CD4-positive, CD25-positive, alpha-beta regulatory T cell (primary cell): ENCODE measurements at regions not wholly inside any gene's neighbourhood (a gene's known extent, or its start where the extent isn't known, plus 50 kb on each side); places are given as distances from the start of the nearest gene placed in this dataset.

ENCODE experiments used
- ATAC-seq, 2 donors: fragments of 150-1000 bp; cut with Tn5 transposase; one replicate each; pipeline ENCODE4 v1.10.0; 2021; ENCODE audit warnings: low read depth in 2 of 2, moderate number of reproducible peaks in 2 of 2, moderate library complexity in 1 of 2
- DNase-seq, 3 donors: peaks; one replicate each; pipeline versions ENCODE4 v3.0.0 to v3.0.0-alpha.2; 2012 to 2022; ENCODE audit warnings: mixed read lengths in 1 of 3
- H3K27ac ChIP-seq: one replicate; pipeline ENCODE4 v1.7.0; 2013; ENCODE audit warnings: mild to moderate bottlenecking, low read length; ENCODE audit not compliant: insufficient read depth, poor library complexity, severe bottlenecking
- H3K27me3 ChIP-seq: one replicate; pipeline ENCODE4 v1.7.0; 2013; ENCODE audit warnings: low read length; ENCODE audit not compliant: control insufficient read depth, insufficient read depth
- H3K36me3 ChIP-seq: one replicate; pipeline ENCODE4 v1.7.0; 2013; ENCODE audit warnings: mild to moderate bottlenecking, low read length, moderate library complexity; ENCODE audit not compliant: control insufficient read depth, insufficient read depth
- H3K4me1 ChIP-seq: 2 replicates; pipeline ENCODE4 v1.7.0; 2013; ENCODE audit warnings: mild to moderate bottlenecking, low read length; ENCODE audit not compliant: insufficient read depth, control insufficient read depth, poor library complexity, severe bottlenecking
- H3K4me3 ChIP-seq: one replicate; pipeline ENCODE4 v1.7.0; 2013; ENCODE audit warnings: low read depth, mild to moderate bottlenecking, low read length, moderate library complexity
- H3K9me3 ChIP-seq, 2 experiments: 1 replicate in 1 of 2; 2 replicates in 1 of 2; pipeline ENCODE4 v1.7.0; 2013; ENCODE audit warnings: low read length in 2 of 2, mild to moderate bottlenecking in 1 of 2, moderate library complexity in 1 of 2; ENCODE audit not compliant: control insufficient read depth in 2 of 2
- H3K27ac Mint-ChIP-seq, 3 donors: one replicate each; pipeline ENCODE4 v1.8.0; 2020 to 2022; ENCODE audit warnings: mild to moderate bottlenecking in 3 of 3, mixed read lengths in 3 of 3, moderate library complexity in 2 of 3
- H3K27me3 Mint-ChIP-seq: one replicate; pipeline ENCODE4 v1.8.0; 2022; ENCODE audit warnings: mild to moderate bottlenecking, mixed read lengths
- H3K36me3 Mint-ChIP-seq: one replicate; pipeline ENCODE4 v1.8.0; 2020; ENCODE audit warnings: mixed read lengths
- H3K4me1 Mint-ChIP-seq, 4 donors: one replicate each; pipeline ENCODE4 v1.8.0; 2020 to 2022; ENCODE audit warnings: mixed read lengths in 4 of 4, mild to moderate bottlenecking in 1 of 4
- H3K4me3 Mint-ChIP-seq, 4 donors: one replicate each; pipeline ENCODE4 v1.8.0; 2020 to 2022; ENCODE audit warnings: mild to moderate bottlenecking in 4 of 4, mixed read lengths in 4 of 4, moderate library complexity in 3 of 4
- H3K9me3 Mint-ChIP-seq, 7 donors: one replicate each; pipeline ENCODE4 v1.8.0; 2020 to 2022; ENCODE audit warnings: mixed read lengths in 7 of 7, mild to moderate bottlenecking in 3 of 7, moderate library complexity in 2 of 7

DNA sequence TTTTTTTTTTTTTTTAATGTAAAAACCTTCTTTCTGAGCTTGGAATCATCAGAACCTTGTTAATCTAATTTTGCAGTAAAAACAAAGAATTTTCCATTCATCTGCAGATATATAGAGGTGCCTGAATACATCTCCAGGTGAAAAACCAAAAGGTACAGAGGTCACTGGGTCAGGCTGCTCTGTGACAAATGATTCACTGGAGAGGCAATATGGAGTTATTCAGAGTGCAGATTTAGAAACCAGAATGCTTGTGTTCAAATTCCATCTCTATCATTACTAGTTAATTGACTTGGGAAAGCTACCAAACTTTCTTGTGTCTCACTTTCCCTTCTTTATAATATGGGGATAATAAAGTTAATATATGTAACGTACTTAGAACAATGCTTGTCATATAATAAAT is 51.5 kb upstream of the C1orf53 start:
- H3K4me1 Mint-ChIP-seq, result no peaks in the 10 kb centered on the region
- no peaks in the 10 kb centered on the region for H3K36me3 ChIP-seq
- H3K9me3 Mint-ChIP-seq, result peaks cover 0 to 4% (median 0%) of the 10 kb centered on the region in 7 donors
- no peak for ATAC-seq
- peaks cover 34% of the 10 kb centered on the region for H3K27me3 Mint-ChIP-seq
- H3K4me3 Mint-ChIP-seq, result no peak overlapping the region
- H3K36me3 Mint-ChIP-seq, result no peaks in the 10 kb centered on the region
- H3K27ac ChIP-seq, result no peak overlapping the region
- peaks cover 6% of the 10 kb centered on the region for H3K27me3 ChIP-seq
- no peaks in the 10 kb centered on the region for H3K9me3 ChIP-seq
- no peak overlapping the region for H3K27ac Mint-ChIP-seq
- no peak overlapping the region for H3K4me3 ChIP-seq
- H3K4me1 ChIP-seq, result no peaks in the 10 kb centered on the region
- no peak for DNase-seq

DNA sequence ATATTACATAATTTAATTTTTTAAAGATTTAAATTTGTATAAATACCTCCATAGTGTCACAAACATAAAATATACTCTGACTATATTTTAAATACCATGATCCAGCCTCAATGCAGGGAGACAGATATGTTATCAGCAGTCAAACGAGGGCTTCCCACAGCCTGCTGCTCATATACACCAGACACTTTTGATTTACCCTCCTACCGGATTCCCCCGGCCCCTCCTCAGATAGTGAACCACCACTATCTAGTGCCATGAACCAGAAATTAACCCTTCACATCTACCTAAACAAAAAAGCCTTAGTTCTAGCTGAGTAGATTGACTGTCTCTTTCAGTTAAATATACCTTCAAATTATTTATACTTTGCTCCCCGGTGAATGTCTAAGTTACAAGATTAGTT is 52.4 kb upstream of the C1orf53 start:
- DNase-seq (no peak), ATAC-seq (no peak)
- no peaks in the 10 kb centered on the region for H3K36me3 Mint-ChIP-seq
- no peaks in the 10 kb centered on the region for H3K36me3 ChIP-seq
- H3K4me3 Mint-ChIP-seq, result no peak overlapping the region
- no peak overlapping the region for H3K27ac ChIP-seq
- peaks cover 6% of the 10 kb centered on the region for H3K27me3 ChIP-seq
- no peaks in the 10 kb centered on the region for H3K4me1 ChIP-seq
- H3K4me1 Mint-ChIP-seq, result no peaks in the 10 kb centered on the region
- H3K27ac Mint-ChIP-seq, result no peak overlapping the region
- peaks cover 39% of the 10 kb centered on the region for H3K27me3 Mint-ChIP-seq
- peaks cover 0 to 4% (median 0%) of the 10 kb centered on the region in 7 donors for H3K9me3 Mint-ChIP-seq
- no peak overlapping the region for H3K4me3 ChIP-seq
- H3K9me3 ChIP-seq, result no peaks in the 10 kb centered on the region

DNA sequence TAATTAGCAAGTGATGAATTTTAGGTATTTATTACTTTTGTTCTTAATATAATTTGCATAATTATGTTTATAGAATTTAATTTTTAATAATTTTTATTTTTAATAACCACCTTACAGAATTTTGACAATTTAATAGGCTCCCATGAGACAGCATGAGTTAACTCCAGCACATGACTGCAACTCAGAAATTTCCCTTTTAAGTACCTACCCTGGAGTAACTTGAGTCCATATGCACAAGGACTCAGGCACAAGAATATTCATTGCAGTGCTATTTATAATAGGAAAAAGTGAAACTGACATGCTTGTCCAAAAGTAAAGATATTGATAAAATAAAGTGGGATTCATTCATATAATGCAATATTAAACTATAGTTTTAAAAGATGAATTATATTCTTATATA is 54.1 kb upstream of the C1orf53 start:
- no peak for ATAC-seq
- H3K27ac ChIP-seq, result no peak overlapping the region
- Mint-ChIP-seq H3K9me3 (peaks cover 0 to 4% (median 0%) of the 10 kb centered on the region in 7 donors), H3K36me3 (no peaks in the 10 kb centered on the region), H3K27me3 (peaks cover 38% of the 10 kb centered on the region), H3K4me3 (no peak overlapping the region), H3K4me1 (no peaks in the 10 kb centered on the region), H3K27ac (no peak overlapping the region)
- no peaks in the 10 kb centered on the region for H3K9me3 ChIP-seq
- no peaks in the 10 kb centered on the region for H3K36me3 ChIP-seq
- no peaks in the 10 kb centered on the region for H3K4me1 ChIP-seq
- H3K27me3 ChIP-seq, result peaks cover 8% of the 10 kb centered on the region
- no peak for DNase-seq
- no peak overlapping the region for H3K4me3 ChIP-seq

DNA sequence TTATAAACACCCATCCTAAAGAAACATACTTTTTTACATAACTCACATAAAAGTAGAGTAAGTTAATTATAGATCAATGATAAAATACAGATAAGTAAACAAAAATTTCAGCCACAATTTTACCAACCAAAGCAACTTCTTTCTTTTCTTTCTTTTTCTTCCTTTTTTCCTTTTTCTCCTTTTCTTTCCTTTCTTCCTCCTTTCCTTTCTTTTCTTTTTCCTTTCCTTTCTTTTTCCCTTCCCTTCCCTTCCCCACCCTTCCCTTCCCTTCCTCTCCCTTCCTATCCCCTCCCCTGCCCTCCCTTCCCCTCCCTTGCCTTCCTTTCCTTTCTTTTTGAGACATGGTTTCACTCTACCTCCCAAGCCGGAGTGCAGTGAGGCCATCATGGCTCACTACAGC is 56.5 kb upstream of the C1orf53 start:
- H3K36me3 ChIP-seq, result no peaks in the 10 kb centered on the region
- H3K27ac Mint-ChIP-seq, result no peak overlapping the region
- H3K27me3 ChIP-seq, result peaks cover 8% of the 10 kb centered on the region
- ATAC-seq, result no peak
- H3K27ac ChIP-seq, result no peak overlapping the region
- DNase-seq, result no peak
- peaks cover 33% of the 10 kb centered on the region for H3K27me3 Mint-ChIP-seq
- H3K4me3 ChIP-seq, result no peak overlapping the region
- no peaks in the 10 kb centered on the region for H3K9me3 Mint-ChIP-seq
- no peak overlapping the region for H3K4me3 Mint-ChIP-seq
- no peaks in the 10 kb centered on the region for H3K9me3 ChIP-seq
- H3K4me1 Mint-ChIP-seq, result peaks cover 0 to 2% (median 0%) of the 10 kb centered on the region in 4 donors
- H3K4me1 ChIP-seq, result no peaks in the 10 kb centered on the region
- H3K36me3 Mint-ChIP-seq, result no peaks in the 10 kb centered on the region

DNA sequence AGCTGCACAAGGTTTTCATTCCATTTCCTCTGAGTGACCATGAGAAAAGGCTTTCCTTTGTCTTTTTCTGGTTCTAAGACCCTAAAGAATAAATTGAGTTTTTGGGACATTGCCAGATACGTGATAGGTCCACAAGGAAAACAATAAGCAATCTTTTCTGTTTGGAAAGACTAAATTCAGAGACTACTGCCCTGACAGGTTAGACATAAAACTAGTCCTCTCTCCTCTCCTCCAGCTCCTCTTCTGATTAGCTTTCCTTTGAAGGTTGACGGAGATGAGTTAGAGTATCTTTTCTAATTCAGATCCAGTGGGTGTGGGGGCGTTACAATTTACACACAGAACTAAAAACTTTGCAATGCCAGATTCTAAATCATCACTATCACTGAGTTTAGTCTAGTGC is 57.8 kb upstream of the C1orf53 start:
- Mint-ChIP-seq H3K27me3 (peaks cover 29% of the 10 kb centered on the region), H3K4me1 (peaks cover 0 to 2% (median 0%) of the 10 kb centered on the region in 4 donors), H3K27ac (no peak overlapping the region), H3K9me3 (no peaks in the 10 kb centered on the region), H3K36me3 (no peaks in the 10 kb centered on the region), H3K4me3 (peak overlapping the region in 1 of 4 donors; percentile 40)
- Histone ChIP-seq H3K4me3 (no peak overlapping the region), H3K9me3 (no peaks in the 10 kb centered on the region), H3K36me3 (no peaks in the 10 kb centered on the region), H3K27me3 (peaks cover 9% of the 10 kb centered on the region), H3K4me1 (no peaks in the 10 kb centered on the region), H3K27ac (no peak overlapping the region)
- ATAC-seq (no peak), DNase-seq (no peak)

DNA sequence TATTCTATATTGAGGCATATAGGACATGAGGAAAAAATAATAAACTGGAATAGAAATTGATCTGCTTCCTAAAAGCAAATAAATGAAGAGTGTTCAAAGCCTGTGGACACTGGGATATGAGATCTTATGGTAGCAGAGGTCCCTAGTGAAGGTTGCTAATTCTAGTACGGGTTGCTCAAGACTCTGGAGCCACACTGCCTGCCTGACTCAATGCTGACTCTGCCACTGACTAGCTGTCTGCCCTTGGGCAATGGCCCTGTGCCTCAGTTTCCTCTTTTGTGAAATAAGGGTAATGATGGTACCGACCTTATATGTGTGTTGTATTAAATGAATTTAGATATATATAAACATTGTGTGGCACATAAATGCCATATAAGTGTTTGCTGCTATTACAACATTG is 59.0 kb upstream of the C1orf53 start:
- Mint-ChIP-seq H3K36me3 (no peaks in the 10 kb centered on the region), H3K4me3 (no peak overlapping the region), H3K4me1 (peaks cover 0 to 2% (median 0%) of the 10 kb centered on the region in 4 donors), H3K27ac (no peak overlapping the region), H3K9me3 (no peaks in the 10 kb centered on the region), H3K27me3 (peaks cover 26% of the 10 kb centered on the region)
- Histone ChIP-seq H3K4me3 (no peak overlapping the region), H3K27ac (no peak overlapping the region), H3K4me1 (no peaks in the 10 kb centered on the region), H3K36me3 (no peaks in the 10 kb centered on the region), H3K27me3 (peaks cover 9% of the 10 kb centered on the region), H3K9me3 (no peaks in the 10 kb centered on the region)
- no peak for DNase-seq
- ATAC-seq, result no peak

DNA sequence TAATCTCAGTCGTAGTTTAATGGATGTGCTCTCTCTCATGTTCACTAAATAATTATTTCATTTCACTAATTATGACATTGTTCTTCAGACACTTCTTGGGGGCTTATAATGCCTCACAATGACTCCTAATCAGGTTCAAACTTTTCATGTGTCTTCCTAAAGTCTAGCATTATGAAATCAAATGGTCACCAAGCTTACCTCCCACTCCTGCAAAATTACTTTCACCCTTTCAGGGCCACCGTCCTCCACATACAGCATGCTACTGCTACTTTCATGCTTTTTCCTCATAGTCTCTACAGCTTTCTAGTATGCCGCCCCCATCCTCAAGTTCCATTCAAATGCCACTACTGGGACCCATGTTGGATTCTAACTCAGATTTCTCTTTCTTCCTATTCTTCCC is 59.8 kb upstream of the C1orf53 start:
- Mint-ChIP-seq H3K9me3 (no peaks in the 10 kb centered on the region), H3K27me3 (peaks cover 26% of the 10 kb centered on the region), H3K4me1 (peaks cover 0 to 2% (median 0%) of the 10 kb centered on the region in 4 donors), H3K36me3 (no peaks in the 10 kb centered on the region), H3K4me3 (no peak overlapping the region), H3K27ac (no peak overlapping the region)
- H3K36me3 ChIP-seq, result no peaks in the 10 kb centered on the region
- no peak for ATAC-seq
- no peak overlapping the region for H3K4me3 ChIP-seq
- DNase-seq, result no peak
- no peak overlapping the region for H3K27ac ChIP-seq
- peaks cover 9% of the 10 kb centered on the region for H3K27me3 ChIP-seq
- no peaks in the 10 kb centered on the region for H3K4me1 ChIP-seq
- H3K9me3 ChIP-seq, result no peaks in the 10 kb centered on the region

DNA sequence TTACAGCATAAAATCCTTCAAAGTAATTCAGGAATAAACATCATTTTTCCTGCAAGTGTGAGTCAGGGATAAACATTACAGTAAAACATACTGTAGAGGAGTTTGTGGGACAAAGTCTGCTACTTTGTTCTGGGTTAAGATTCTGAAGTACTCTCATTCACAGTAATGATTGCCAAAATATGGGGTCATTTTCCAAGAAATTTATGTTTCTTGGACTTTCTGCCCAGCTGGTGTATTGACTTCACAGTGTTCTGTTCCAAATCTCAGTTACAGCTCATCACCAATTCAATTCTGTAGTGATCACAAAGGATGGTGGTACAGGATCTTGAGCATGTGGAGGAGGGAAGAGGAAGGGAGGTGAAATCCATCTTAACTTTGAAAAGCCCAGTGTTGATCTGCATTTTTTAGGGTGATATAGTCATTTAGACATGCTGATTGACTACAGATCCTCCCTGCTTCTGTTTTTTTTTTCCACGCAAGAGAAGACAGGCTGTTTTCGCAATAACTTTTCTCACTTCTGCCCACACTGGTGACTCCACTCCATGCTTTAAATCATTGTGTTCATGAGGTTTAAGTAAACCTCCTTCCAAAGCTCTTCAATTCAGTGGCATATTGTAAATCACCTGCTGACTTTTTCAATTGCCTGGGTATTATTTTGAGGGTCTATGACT is 60.4 kb upstream of the C1orf53 start:
- Mint-ChIP-seq H3K4me3 (no peak overlapping the region), H3K4me1 (peaks cover 0 to 2% (median 0%) of the 10 kb centered on the region in 4 donors), H3K27ac (no peak overlapping the region), H3K9me3 (no peaks in the 10 kb centered on the region), H3K27me3 (peaks cover 25% of the 10 kb centered on the region), H3K36me3 (no peaks in the 10 kb centered on the region)
- no peaks in the 10 kb centered on the region for H3K9me3 ChIP-seq
- no peaks in the 10 kb centered on the region for H3K36me3 ChIP-seq
- H3K4me1 ChIP-seq, result no peaks in the 10 kb centered on the region
- H3K27ac ChIP-seq, result no peak overlapping the region
- no peak overlapping the region for H3K4me3 ChIP-seq
- peaks cover 9% of the 10 kb centered on the region for H3K27me3 ChIP-seq
- no peak for ATAC-seq
- DNase-seq, result no peak
